Sigmoid colon (tissue), 4 donors: ENCODE measurements at regions not wholly inside any gene's neighbourhood (a gene's known extent, or its start where the extent isn't known, plus 50 kb on each side); places are given as distances from the start of the nearest gene placed in this dataset.

Experiments
- CTCF ChIP-seq, 4 experiments: fragments of 450-650 bp in 3 of 4; fragments of 200-600 bp in 1 of 4; IDR thresholded peaks; one replicate each; pipeline ENCODE4 v1.5.1; 2016 to 2019; ENCODE audit warnings: antibody characterized with exemption in 4 of 4, mild to moderate bottlenecking in 3 of 4, moderate library complexity in 2 of 4
- EP300 ChIP-seq, 4 donors: sonication (generic); formaldehyde crosslinking; IDR thresholded peaks; one replicate each; pipeline ENCODE4 v1.6.1; 2017; ENCODE audit warnings: antibody characterized with exemption in 4 of 4
- POLR2A ChIP-seq, 2 donors: fragments of 450-650 bp; IDR thresholded peaks; one replicate each; pipeline ENCODE4 v1.6.1; 2016; ENCODE audit warnings: antibody characterized with exemption in 2 of 2, mild to moderate bottlenecking in 2 of 2, moderate library complexity in 2 of 2
- POLR2AphosphoS5 ChIP-seq, 4 donors: sonication (generic); formaldehyde crosslinking; IDR thresholded peaks; one replicate each; pipeline ENCODE4 v1.6.1; 2017; ENCODE audit warnings: antibody characterized with exemption in 4 of 4

- no peak for TF ChIP-seq CTCF (IDR thresholded peaks at IDR 0.05)
- TF ChIP-seq POLR2A (IDR thresholded peaks at IDR 0.05), result no peak
- TF ChIP-seq EP300 (IDR thresholded peaks at IDR 0.05), result no peak
- no peak for TF ChIP-seq POLR2AphosphoS5 (IDR thresholded peaks at IDR 0.05)
Observed at GRCh38 chrY:7920382-7920781, 1008.8 kb upstream of the AMELY start.
